Stimulated activated CD8-positive, alpha-beta memory T cell treated with anti-CD3 and anti-CD28 coated beads, Interleukin-4, amount 100 ng/mL, for 24 hours (primary cell): ENCODE measurements at regions not wholly inside any gene's neighbourhood (a gene's known extent, or its start where the extent isn't known, plus 50 kb on each side); places are given as distances from the start of the nearest gene placed in this dataset.
"Not testable (repeated sequence)": the region's sequence is repeated elsewhere in the genome, so short reads cannot be mapped to it uniquely, and the experiment has no call there.

ENCODE experiments used
- DNase-seq: peaks from one replicate; pipeline ENCODE4 v3.0.0-alpha.2; 2020; ENCODE audit warnings: low read depth

DNA sequence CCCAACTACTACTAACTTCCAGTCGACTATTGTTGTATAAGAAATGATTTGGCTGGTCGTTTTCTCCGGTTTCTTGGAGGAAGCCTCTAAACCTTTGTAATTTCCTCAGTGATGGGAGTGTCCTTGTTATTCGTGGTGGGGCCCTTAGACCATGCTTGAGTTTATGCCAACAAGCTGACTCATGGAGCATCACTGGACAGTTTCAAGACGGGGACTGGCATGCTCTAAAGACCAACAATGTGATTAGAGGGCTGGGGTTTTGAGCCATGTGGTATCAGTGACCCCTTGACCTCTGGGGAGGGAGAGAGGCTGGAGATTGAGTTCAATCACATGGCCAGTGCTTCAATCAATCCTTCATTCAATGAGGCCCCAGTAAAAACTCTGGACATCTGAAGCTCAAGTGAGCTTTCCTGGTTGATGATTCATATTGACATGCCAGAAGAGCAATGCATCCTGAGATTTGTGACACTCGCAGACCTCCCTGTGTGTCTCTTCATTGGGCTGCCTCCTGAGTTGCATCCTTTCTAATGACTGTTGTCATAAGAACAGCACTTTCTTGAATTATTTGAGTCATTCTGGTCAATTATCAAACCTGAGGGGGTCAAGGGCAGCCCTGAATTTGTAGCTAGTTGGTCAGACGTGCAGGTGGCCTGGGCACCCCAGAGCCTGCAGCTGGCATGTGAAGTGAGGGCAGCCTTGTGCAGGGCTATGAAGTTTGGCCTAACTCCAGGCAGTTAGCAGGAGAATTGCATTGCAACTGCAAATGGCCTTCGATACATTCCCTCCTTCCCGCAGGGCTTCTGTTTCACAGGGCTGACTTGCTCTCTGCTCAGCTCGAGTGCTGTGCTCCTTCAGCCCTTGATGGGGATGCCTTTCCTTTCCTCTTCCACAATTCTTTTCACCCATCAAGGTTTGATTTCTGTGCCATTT lies 246.5 kb downstream of the FGF9 start:
- DNase-seq, result no peak

GRCh38 chr13:21920802-21921201 lies 249.9 kb downstream of the FGF9 start:
- not testable (repeated sequence) for DNase-seq

- no peak for DNase-seq
Measured at GRCh38 chr13:21924958-21925357, 254.1 kb downstream of the FGF9 start.

- no peak for DNase-seq
Measured at GRCh38 chr13:21925720-21926119, 254.8 kb downstream of the FGF9 start.

DNA sequence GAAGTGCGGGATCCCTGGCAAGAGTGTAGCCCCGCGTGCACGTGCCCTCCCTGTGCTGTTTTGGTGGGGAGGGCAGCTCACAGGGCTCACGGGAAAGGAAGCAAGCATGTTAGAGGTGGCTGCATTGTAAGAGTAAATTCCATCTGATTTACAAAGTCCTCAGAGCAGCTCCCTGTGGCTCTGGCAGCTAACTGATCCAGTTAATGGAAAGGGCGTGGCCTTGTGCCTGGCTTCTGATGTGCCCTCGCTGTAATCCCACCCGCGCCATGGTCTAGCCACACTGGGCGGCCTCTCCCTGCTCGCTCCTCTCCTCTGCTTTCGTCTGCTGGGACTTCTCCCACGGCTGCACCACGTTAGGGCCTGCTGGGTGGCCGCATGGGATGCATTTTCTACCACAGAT lies 258.5 kb downstream of the FGF9 start:
- no peak for DNase-seq

GRCh38 chr13:21930536-21930935 lies 259.7 kb downstream of the FGF9 start:
- no peak for DNase-seq

DNA sequence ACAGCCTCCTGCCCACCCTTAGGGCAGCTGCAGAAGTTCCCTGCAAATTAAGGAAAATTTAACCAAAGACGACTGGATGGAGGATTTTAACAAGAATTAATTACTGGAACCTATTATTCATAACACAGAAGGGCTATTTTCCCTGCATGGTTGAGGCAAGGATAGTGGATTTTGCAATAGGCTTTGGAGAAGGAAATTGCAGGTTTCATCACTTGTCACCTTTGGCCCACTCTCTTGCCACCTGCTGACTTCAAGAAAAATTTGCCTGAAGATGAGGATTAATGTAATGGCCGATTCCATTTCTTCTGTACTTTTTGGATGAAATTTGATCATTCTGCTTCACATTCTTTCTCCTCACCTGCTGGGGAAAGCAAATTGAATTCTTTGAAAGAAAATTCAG lies 261.7 kb downstream of the FGF9 start:
- DNase-seq, result no peak

DNA sequence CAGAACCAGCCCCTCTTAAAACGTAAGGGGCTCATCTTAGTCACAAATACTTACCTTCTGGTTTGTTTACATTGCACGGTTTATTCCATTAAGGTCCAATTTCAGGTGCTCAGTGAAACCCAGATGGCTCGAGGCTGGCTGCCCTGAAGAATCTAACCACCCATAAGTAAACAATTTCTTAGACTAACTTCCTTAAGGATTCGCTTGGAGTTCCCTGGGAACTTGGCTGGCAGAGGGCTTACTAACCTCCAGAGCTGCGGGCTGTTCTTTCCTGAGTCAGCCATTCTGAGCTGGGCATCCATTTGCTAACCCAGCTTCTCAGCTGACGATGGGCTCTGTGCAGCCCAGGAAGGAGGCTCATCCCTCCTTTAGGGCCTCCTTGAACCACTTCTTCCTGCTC lies 262.1 kb downstream of the FGF9 start:
- DNase-seq, result no peak

- DNase-seq, result no peak
Measured at GRCh38 chr13:21934284-21934683, 263.4 kb downstream of the FGF9 start.

- no peak for DNase-seq
Measured at GRCh38 chr13:21936674-21937073, 265.8 kb downstream of the FGF9 start.

- DNase-seq, result no peak
Measured at GRCh38 chr13:21938168-21938567, 267.3 kb downstream of the FGF9 start.

- DNase-seq, result no peak
Measured at GRCh38 chr13:21938636-21939035, 267.8 kb downstream of the FGF9 start.

GRCh38 chr13:21942061-21942460 lies 271.2 kb downstream of the FGF9 start:
- no peak for DNase-seq

DNA sequence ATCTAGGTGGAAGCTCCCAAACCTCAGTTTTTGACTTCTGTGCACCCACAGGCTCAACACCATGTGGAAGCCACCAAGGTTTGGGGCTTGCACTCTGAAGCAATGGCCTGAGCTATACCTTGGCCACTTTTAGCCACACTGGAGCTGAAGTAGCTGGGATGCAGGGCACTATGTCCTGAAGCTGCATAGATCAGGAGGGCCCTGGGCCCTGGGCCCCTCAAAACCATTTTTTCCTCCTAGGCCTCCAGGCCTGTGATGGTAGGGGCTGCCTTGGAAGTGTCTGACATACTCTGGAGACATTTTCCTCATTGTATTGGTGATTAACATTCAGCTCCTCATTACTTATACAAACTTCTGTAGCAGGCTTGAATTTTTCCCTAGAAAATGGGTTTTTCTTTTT lies 273.7 kb downstream of the FGF9 start:
- no peak for DNase-seq

DNA sequence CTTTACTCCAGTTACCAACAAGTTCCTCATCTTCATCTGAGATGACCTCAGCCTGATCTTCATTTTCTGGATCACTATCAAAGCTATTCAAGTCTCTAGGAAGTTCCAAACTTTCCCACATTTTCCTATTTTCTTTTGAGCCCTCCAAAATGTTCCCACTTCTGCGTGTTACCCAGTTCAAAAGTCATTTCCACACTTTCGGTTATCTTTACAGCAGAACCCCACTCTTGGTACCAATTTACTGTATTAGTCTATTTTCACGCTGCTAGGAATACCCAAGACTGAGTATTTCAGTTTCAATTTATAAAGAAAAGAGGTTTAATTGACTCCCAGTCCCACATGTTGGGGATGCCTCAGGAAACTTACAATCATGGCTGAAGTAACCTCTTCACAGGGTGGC lies 274.3 kb downstream of the FGF9 start:
- DNase-seq, result no peak

GRCh38 chr13:21946964-21947363 lies 276.1 kb downstream of the FGF9 start:
- no peak for DNase-seq

DNA sequence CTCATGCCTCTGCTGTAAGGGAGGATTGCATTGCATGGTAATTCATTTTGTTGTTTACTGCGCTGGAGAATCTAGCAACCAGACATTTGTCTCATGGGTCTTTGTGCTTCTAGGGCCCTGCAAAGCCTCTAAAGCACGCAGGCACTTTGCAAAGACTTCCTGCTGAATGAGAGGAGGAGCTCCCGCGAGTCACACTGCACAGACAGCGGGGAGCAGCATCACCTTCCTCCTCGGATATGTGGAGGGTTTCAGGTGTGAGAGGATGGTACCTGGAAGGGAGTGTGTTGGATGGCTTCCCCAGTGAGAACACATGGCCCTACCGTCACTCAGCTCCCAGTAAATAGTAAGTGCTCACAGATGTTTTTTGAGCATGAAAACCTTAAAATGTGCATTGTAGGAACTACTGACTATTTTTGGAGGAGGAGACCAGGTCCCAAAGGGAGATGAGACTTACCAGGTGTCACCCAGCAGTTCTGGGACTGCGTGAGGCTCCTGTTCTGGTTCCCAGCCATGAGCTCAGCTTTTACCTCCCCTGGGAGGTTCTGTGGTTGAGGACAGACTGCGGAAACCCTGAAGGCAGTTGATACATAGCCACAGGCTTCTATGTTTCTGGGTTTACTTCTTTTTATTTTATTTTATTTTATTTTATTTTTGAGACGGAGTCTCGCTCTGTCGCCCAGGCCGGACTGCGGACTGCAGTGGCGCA lies 278.0 kb downstream of the FGF9 start:
- DNase-seq, result no peak

DNA sequence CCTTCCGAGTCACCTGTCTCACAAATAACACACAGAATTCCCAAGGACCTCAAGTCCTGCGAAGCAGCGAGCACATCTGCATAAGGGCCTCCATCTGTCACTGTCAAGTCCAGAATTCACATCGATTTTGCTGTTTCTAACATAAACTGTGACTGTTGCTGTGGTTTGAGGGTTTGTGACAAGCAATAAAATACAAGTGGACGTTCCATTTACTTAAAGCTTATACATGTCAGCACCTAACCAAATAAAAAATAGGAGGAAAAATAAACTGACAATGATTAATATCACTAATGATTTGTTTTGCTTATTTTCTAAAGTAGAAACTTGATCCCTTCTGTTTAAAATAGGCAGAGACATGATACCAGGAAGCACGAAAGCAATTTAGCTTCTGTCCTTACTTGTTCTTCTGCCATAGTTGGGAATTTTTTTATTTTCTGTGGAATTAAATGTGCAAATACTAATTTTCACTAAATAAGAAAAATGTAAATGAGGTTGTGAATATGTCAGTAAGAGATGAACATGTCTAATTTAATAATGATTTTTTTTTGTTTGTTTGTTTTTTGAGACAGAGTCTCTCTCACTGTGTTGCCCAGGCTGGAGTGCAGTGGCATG lies 279.1 kb downstream of the FGF9 start:
- DNase-seq, result no peak

- no peak for DNase-seq
Measured at GRCh38 chr13:21956666-21957065, 285.8 kb downstream of the FGF9 start.

DNA sequence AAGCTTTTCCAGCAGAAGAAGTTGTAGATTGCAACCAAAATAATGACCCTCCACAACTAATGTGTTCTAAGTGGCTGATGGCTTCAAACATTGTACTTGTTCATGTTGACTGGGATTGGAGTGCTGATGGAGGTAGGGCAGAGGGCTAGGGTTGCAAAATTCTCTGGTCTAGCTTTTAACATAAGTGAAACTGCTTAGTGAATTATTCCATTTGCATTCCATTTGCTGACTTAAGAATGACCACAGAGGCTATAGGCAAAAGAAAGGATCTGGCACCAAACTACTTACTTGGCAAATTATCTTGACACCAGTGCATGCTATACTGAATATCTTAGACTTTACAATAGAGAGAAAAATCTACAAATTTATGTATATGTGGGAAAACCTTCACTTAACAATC lies 287.0 kb downstream of the FGF9 start:
- DNase-seq, result no peak

DNA sequence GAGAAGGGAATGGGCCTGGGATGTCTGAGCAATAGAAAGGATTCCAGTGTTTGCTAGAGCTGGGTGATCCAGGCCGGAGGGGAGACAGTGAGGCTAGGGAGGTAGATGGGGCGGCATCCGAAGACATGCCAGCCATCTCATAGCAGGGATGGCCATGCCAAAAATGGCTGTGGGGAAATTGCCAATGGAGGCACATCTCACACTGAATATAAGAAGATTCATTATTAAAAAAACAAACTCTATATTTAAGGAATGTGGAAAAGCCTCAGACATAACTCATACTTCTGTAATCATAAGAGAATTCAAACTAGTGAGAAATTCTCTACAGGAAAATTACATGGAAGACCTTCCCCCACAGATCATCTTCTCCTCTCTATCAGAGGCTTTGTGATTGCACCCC lies 289.2 kb downstream of the FGF9 start:
- no peak for DNase-seq

DNA sequence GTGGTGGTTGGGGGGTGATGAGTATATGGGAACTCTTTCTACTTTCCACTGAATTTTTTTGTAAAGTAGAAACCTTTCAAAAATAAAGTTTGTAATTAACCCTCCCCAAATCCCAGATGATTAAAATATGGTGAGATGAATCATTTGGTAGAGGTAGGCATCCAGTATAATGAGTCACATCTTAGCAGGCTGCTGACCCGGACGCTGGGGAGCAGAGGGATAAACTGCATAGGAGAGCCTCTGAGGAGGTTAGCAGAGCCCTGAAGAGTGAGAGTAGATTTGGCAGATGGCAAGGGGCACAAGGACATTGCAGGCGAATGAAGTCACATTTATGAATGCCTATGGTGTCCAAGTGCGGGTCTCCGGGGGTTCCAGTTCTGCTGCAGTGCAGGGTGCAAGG lies 293.8 kb downstream of the FGF9 start:
- DNase-seq, result no peak

GRCh38 chr13:21965095-21965494 lies 294.2 kb downstream of the FGF9 start:
- no peak for DNase-seq
